VCaP (cell line): ENCODE measurements at regions not wholly inside any gene's neighbourhood (a gene's known extent, or its start where the extent isn't known, plus 50 kb on each side); places are given as distances from the start of the nearest gene placed in this dataset.

Experiments used
- H3K27ac ChIP-seq: fragments of 450-650 bp; 2 replicates; pipeline ENCODE4 v1.5.1; 2017
- TF ChIP-seq, protein P1 (sequence below): fragments of 450-650 bp; conservative IDR thresholded peaks from 2 replicates; pipeline ENCODE4 v1.5.1; 2017; ENCODE audit warnings: mild to moderate bottlenecking, moderate library complexity

DNA sequence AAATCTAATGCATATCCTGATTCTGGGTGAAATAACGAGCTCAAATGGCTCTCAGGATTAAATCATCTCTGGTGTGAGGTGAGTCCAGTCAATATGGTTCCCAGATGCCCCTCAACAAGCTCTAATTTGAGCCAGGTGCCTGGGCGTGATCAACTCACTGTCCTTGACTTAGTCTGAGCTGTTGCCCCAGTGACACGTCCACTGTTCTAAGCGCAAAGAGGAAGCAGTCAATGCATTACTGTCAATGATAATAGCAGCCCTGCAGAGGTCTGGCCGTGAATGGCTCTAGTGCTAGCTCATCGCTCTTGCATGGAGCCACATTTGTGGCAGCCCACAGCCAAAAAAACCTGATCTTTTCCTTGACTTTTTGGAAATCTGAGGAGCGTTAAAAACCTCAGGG, 128.6 kb upstream of the EFNA5 start:
- H3K27ac ChIP-seq = no peak overlapping the region
- TF ChIP-seq, protein P1, sequence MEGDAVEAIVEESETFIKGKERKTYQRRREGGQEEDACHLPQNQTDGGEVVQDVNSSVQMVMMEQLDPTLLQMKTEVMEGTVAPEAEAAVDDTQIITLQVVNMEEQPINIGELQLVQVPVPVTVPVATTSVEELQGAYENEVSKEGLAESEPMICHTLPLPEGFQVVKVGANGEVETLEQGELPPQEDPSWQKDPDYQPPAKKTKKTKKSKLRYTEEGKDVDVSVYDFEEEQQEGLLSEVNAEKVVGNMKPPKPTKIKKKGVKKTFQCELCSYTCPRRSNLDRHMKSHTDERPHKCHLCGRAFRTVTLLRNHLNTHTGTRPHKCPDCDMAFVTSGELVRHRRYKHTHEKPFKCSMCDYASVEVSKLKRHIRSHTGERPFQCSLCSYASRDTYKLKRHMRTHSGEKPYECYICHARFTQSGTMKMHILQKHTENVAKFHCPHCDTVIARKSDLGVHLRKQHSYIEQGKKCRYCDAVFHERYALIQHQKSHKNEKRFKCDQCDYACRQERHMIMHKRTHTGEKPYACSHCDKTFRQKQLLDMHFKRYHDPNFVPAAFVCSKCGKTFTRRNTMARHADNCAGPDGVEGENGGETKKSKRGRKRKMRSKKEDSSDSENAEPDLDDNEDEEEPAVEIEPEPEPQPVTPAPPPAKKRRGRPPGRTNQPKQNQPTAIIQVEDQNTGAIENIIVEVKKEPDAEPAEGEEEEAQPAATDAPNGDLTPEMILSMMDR = no peak

DNA sequence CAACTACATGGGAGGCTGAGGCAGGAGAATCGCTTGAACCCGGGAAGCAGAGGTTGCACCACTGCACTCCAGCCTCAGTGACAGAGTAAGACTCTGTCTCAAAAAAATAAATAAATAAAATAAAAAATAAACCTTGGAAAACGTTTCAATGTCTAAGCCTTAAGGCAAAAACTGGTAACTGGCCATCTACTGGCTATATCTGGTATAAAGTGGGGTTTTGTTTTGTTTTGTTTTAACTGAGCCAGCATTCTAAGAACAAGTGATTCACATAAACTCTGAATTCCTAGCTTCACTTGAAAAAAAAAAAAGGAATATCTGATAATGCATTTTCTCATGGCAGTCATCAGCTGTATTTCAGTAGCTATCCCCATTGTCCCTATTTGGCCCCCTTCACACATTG, 126.1 kb upstream of the EFNA5 start:
- TF ChIP-seq, protein P1 = no peak
- H3K27ac ChIP-seq = no peak overlapping the region

DNA sequence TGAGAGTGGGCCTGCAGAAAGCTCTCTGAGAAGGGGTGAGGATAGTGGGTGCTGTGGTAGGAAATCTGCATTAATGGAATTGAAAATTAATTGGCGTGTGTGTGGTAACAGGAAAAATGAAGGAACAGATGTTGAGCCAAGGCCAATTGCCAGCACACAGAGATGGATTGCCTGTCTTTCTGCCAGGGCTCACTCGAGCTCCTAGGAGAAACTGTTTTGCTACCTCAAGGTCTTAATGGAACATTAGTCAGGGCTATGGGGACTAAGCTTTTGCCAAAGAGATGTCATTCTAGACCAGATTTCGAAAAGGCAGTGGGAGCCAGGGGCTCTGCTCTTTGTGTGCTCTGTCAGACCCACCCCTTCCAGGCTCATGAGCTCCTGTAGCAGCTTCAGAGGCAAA, 124.0 kb upstream of the EFNA5 start:
- TF ChIP-seq, protein P1 = no peak

DNA sequence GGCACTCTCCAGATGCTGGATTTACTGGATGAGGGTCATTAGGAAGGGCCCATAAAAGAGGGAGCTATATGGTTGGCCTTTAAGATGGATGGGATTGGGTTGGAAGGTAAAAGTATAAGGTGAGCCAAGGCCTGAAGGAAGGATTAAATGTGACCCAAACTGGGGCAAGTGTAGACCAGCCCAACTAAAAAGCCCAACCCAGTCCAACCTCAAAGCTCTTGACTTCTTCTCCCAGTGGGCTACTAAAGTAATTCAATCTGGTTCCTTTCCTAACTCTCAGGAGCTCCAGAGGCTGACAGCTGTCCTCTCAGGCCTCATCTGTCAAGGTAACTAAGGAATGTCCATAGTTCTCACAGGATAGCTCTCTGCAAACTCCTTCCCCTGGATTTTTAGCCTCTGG, 122.2 kb upstream of the EFNA5 start:
- H3K27ac ChIP-seq = no peak overlapping the region
- TF ChIP-seq, protein P1 = no peak

More for the DNA sequence above, 124.0 kb upstream of the EFNA5 start:
- no peak overlapping the region for H3K27ac ChIP-seq

DNA sequence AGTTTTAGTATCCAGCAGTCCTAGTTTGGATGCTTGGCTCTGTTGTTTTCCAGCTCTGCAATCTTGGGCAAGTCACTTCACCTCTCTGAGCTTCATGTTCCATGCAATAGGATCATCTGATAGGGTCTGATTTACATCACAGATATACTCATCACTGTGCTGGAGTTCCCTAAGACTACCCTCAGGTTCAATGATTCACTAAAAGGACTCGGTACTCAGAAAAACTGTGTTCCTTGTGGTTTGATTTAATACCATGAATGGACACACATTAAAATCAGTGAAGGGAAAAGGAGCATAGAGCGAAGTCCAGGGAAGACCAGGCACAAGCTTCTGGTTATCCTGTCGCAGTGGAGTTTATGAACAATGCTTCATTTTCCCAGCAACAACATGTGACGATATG, 119.9 kb upstream of the EFNA5 start:
- TF ChIP-seq, protein P1 = no peak
- H3K27ac ChIP-seq = no peak overlapping the region

DNA sequence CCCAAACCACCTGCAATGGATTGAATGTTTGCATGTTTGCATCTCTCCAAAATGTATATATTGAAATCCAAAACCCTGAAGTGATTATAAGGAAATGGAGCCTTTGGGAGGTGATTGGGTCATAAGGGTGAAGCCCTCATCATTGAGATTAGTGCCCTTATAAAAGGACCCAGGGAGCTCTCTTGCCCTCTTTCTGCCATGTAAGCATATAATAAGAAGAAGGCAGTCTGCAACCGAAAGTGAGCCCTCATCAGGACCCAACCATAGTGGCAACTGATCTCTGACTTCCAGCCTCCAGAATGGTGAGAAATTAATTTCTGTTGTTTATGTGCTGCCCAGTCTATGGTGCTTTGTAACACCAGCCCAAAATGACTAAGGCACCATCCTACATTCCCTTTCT, 115.7 kb upstream of the EFNA5 start:
- TF ChIP-seq, protein P1 = no peak
- no peak overlapping the region for H3K27ac ChIP-seq

DNA sequence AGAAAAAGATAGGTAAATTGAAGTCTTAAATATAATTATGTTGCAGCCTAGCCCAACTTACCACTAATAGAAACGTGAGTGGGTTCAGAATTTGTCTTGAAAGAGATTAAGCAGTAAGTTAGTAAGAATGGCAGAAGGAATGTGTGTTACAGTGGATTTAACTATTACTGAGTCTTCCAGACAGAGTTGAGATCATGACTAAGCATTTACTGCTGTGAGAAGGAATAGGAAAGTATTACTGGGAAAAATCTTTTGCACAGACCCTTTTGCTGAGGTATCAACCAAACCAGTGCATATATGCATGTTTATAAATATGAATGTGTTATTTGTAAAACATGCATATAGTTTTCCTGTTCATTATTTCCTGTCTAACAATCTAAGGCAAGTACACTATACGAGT, 112.8 kb upstream of the EFNA5 start:
- TF ChIP-seq, protein P1 = no peak
- H3K27ac ChIP-seq = peak overlapping the region; percentile 70
